Epithelial cell of proximal tubule (primary cell): ENCODE measurements at regions not wholly inside any gene's neighbourhood (a gene's known extent, or its start where the extent isn't known, plus 50 kb on each side); places are given as distances from the start of the nearest gene placed in this dataset.

Experiments used
- DNase-seq: peaks from one replicate; pipeline ENCODE4 v3.0.0-alpha.2; 2011; ENCODE audit warnings: low read depth
- H3K4me3 ChIP-seq: 2 replicates; pipeline ENCODE4 v1.5.1; 2011; ENCODE audit warnings: low read depth, mild to moderate bottlenecking, low read length
- CTCF ChIP-seq: conservative IDR thresholded peaks from 2 replicates; pipeline ENCODE4 v1.5.1; 2012; ENCODE audit warnings: low read depth, mild to moderate bottlenecking, low read length

DNA sequence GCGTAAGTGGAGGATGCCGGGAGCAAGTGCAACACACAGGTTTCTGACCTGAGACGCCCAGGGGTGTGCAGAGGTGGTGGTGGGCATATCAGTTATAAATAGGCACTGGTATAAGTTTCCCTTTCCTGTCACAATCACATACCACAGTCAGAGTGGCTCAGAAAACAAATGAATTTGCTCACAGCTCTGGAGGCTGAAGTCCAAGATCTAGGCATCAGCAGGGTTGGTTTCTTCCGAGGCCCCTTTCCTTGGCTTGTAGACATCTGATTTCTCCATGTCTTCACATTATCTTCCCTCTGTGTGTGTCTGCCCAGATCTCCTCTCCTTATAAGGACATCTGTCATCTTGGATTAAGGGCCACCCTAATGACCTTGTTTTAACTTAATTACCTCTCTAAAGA, 250.5 kb upstream of the TNRC6C start:
- H3K4me3 ChIP-seq = no peak overlapping the region
- no peak for DNase-seq
- no peak for TF ChIP-seq CTCF

DNA sequence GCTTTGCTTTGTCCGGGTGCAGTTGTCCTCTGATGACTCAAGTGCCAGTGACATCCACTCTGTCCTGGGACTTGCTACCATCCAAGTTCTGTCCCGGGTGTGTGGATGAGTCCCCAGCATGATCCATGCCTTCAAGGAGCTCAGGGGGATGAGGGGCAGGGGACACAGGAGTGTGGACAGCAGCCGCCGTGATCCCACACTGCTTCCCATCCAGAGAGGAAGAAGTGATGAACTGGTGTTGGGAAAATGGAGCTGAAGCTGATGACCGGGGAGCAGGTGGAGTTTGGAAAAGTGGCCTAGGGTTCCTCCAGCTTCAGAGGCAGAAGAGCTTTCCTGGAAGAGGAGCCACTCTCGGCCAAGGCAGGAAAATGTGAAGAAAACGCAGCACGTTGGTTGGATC, 249.6 kb upstream of the TNRC6C start:
- H3K4me3 ChIP-seq = no peak overlapping the region
- DNase-seq = no peak

DNA sequence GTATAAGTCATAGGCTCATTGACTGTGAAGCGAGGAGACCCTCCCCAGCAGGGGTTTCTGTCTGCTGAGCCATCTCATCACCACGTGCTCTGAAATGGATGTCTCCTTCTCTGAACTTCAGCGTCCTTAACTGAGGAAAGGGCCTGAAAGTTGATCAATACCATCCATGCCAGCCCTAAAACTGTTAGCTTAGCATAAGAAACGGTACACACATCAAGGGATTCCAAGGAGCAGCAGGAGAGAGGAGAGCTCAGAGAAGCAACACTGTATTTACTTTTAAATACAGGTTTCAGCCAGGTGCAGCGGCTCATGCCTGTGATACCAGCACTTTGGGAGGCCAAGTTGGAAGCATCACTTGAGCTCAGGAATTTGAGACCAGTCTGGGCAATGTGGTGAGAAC, 248.9 kb upstream of the TNRC6C start:
- DNase-seq = no peak
- no peak overlapping the region for H3K4me3 ChIP-seq
- no peak for TF ChIP-seq CTCF

More for the DNA sequence above, 249.6 kb upstream of the TNRC6C start:
- no peak for TF ChIP-seq CTCF

DNA sequence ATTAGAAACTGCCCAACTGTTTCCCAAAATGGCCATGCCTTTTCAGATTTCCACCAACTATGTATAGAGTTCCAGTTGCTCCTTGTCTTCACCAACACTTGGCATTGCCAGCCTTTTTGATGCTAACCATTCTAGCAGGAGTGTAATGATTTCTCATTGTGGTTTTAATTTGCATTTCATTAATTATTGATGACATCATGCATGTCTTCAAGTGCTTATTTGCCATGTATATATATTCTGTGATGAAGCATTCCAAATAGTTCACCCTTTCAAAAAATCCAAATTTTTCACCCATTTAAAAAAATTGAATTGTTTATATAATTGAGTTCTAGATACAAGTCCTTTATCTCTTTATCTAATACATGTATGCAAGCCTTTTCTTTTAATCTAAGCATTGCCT, 245.9 kb upstream of the TNRC6C start:
- no peak overlapping the region for H3K4me3 ChIP-seq
- no peak for DNase-seq
- TF ChIP-seq CTCF = no peak

GRCh38 chr17:77716289-77716926, 242.1 kb upstream of the TNRC6C start:
- no peak overlapping the region for H3K4me3 ChIP-seq
- no peak for TF ChIP-seq CTCF
- no peak for DNase-seq

- no peak overlapping the region for H3K4me3 ChIP-seq
- TF ChIP-seq CTCF = no peak
- DNase-seq = no peak
Observed at GRCh38 chr17:77717941-77718668, 240.4 kb upstream of the TNRC6C start.

- H3K4me3 ChIP-seq = no peak overlapping the region
- TF ChIP-seq CTCF = no peak
- DNase-seq = no peak
Observed at GRCh38 chr17:77718669-77718961, 239.9 kb upstream of the TNRC6C start.
